ENCODE measurements at regions not wholly inside any gene's neighbourhood (a gene's known extent, or its start where the extent isn't known, plus 50 kb on each side); places are given as distances from the start of the nearest gene placed in this dataset.

- Histone ChIP-seq H4K5ac (ENCODE audit: insufficient read length, low read depth, low read length) (no peak overlapping the region), H3K23me2 (ENCODE audit: insufficient read length, low read depth, low read length, poor library complexity, severe bottlenecking) (no peaks in the 10 kb centered on the region), H3K27me3 (ENCODE audit: insufficient read depth, low read length) (no peaks in the 10 kb centered on the region), H3K79me2 (ENCODE audit: insufficient read depth, low read length) (no peaks in the 10 kb centered on the region), H3K56ac (ENCODE audit: insufficient read length, low read depth, low read length) (no peak overlapping the region), H2BK15ac (ENCODE audit: low read depth, low read length) (no peak overlapping the region), H3K79me1 (ENCODE audit: insufficient read depth, low read depth, low read length, poor library complexity, severe bottlenecking) (no peaks in the 10 kb centered on the region), H3K27ac (ENCODE audit: insufficient read length, low read depth, low read length) (no peak overlapping the region), H3K4me2 (ENCODE audit: insufficient read depth, insufficient read length, low read length) (no peak overlapping the region), H3K4me1 (ENCODE audit: insufficient read depth, low read length) (peaks cover 2% of the 10 kb centered on the region; the same call in 1 of the 2 replicates), H3K4ac (ENCODE audit: low read depth, low read length) (no peak overlapping the region), H4K20me1 (ENCODE audit: control insufficient read depth, insufficient read depth, insufficient read length) (peaks cover 3% of the 10 kb centered on the region), H2BK120ac (ENCODE audit: low read depth, low read length, poor library complexity, severe bottlenecking) (no peak overlapping the region), H3K18ac (ENCODE audit: insufficient read length, low read depth, low read length) (no peak overlapping the region), H2BK12ac (ENCODE audit: insufficient read length, low read depth, low read length) (no peak overlapping the region), H3T11ph (ENCODE audit: low read length) (no peak overlapping the region), H2BK20ac (ENCODE audit: low read depth, low read length, poor library complexity, severe bottlenecking) (no peak overlapping the region), H3K9me3 (ENCODE audit: control insufficient read depth, low read depth, low read length) (no peaks in the 10 kb centered on the region), H2AK5ac (ENCODE audit: insufficient read length, low read length) (no peak overlapping the region), H2BK5ac (ENCODE audit: insufficient read length, low read length) (no peak overlapping the region), H2AFZ (ENCODE audit: low read length) (no peak overlapping the region), H4K91ac (ENCODE audit: insufficient read length, low read depth, low read length) (no peak overlapping the region), H3K9ac (ENCODE audit: extremely low read depth, insufficient read length, low read length) (no peak overlapping the region), H3K23ac (ENCODE audit: insufficient read length, low read depth, low read length) (no peak overlapping the region), H4K8ac (replicated peaks; ENCODE audit: insufficient read length, low read depth, low read length) (no peak overlapping the region), H3K14ac (ENCODE audit: insufficient read depth, low read length) (no peak overlapping the region)
- H3K9me3 Mint-ChIP-seq, result no peaks in the 10 kb centered on the region
- WGBS (ENCODE audit: extremely low coverage, insufficient read length, low lambda C conversion rate), result no CpG with 5 or more reads among the region's 7 CpGs
- DNase-seq, result no peak
- H3K36me3 Mint-ChIP-seq (ENCODE audit: insufficient read depth in 1 of 3, low read depth in 3 of 3), result no peaks in the 10 kb centered on the region
- no peak for TF ChIP-seq CTCF (conservative IDR thresholded peaks at IDR 0.05)
- no peaks in the 10 kb centered on the region for H3K27me3 Mint-ChIP-seq (ENCODE audit: low read depth)
- no peak overlapping the region for H3K4me3 Mint-ChIP-seq
- H3K27ac Mint-ChIP-seq, result no peak overlapping the region
- peaks cover 4 to 5% of the 10 kb centered on the region in 2 experiments for H3K4me1 Mint-ChIP-seq
Measured at GRCh38 chr9:19651681-19652080, 137.2 kb downstream of the SLC24A2 start.
